HG02981 (cell line): ENCODE measurements at regions not wholly inside any gene's neighbourhood (a gene's known extent, or its start where the extent isn't known, plus 50 kb on each side); places are given as distances from the start of the nearest gene placed in this dataset.
A peak's percentile ranks its signal among the peaks of the same experiment; 100 is the strongest.
"Not testable (repeated sequence)": the region's sequence is repeated elsewhere in the genome, so short reads cannot be mapped to it uniquely, and the experiment has no call there.

Experiments used
- ATAC-seq: cut with Tn5 transposase; IDR thresholded peaks from one replicate; pipeline ENCODE4 v1.9.1; 2021; ENCODE audit warnings: mild to moderate bottlenecking, moderate library complexity; ENCODE audit not compliant: unreplicated experiment

GRCh38 chrX:73963682-73964081 is 111.2 kb upstream of the XIST start:
- no peak for ATAC-seq

GRCh38 chrX:73962948-73963347 is 110.4 kb upstream of the XIST start:
- no peak for ATAC-seq

- ATAC-seq: not testable (repeated sequence)
Measured at GRCh38 chrX:73961867-73962266, 109.4 kb upstream of the XIST start.

GRCh38 chrX:73944563-73944908 is 92.0 kb upstream of the XIST start:
- ATAC-seq: no peak

- ATAC-seq: peak; percentile 99
Measured at GRCh38 chrX:73943693-73944562, 91.4 kb upstream of the XIST start.

GRCh38 chrX:73940893-73941470 is 88.5 kb upstream of the XIST start:
- ATAC-seq: no peak

- ATAC-seq: not testable (repeated sequence)
Measured at GRCh38 chrX:73937843-73938242, 85.3 kb upstream of the XIST start.

- ATAC-seq: no peak
Measured at GRCh38 chrX:73932522-73932921, 80.0 kb upstream of the XIST start.

GRCh38 chrX:73930300-73930699 is 77.8 kb upstream of the XIST start:
- ATAC-seq: no peak

GRCh38 chrX:73922856-73923455 is 70.4 kb upstream of the XIST start:
- ATAC-seq: no peak

GRCh38 chrX:73916931-73917667 is 64.6 kb upstream of the XIST start:
- ATAC-seq: no peak

GRCh38 chrX:73916489-73916888 is 64.0 kb upstream of the XIST start:
- no peak for ATAC-seq

- not testable (repeated sequence) for ATAC-seq
Measured at GRCh38 chrX:73914792-73915191, 62.3 kb upstream of the XIST start.

GRCh38 chrX:73913580-73913979 is 61.1 kb upstream of the XIST start:
- no peak for ATAC-seq

- ATAC-seq: not testable (repeated sequence)
Measured at GRCh38 chrX:73911946-73912345, 59.4 kb upstream of the XIST start.

GRCh38 chrX:73905749-73906374 is 53.3 kb upstream of the XIST start:
- ATAC-seq: not testable (repeated sequence)

- ATAC-seq: no peak
Measured at GRCh38 chrX:73903941-73904340, 51.4 kb upstream of the XIST start.
